ENCODE measurements at regions not wholly inside any gene's neighbourhood (a gene's known extent, or its start where the extent isn't known, plus 50 kb on each side); places are given as distances from the start of the nearest gene placed in this dataset.
"Not testable (repeated sequence)": the region's sequence is repeated elsewhere in the genome, so short reads cannot be mapped to it uniquely, and the experiment has no call there.

GRCh38 chr16:88266036-88266435 lies 116.7 kb upstream of the ZNF469 start:
- not testable (repeated sequence) for TF ChIP-seq SPI1, POLR2A (IDR thresholded peaks at IDR 0.05; ENCODE audit: low read depth, low read length)
